NCI-H446 (cell line): ENCODE measurements at regions not wholly inside any gene's neighbourhood (a gene's known extent, or its start where the extent isn't known, plus 50 kb on each side); places are given as distances from the start of the nearest gene placed in this dataset.
A peak's percentile ranks its signal among the peaks of the same experiment; 100 is the strongest.
"Not testable (repeated sequence)": the region's sequence is repeated elsewhere in the genome, so short reads cannot be mapped to it uniquely, and the experiment has no call there.

Experiments
- DNase-seq, 2 experiments: peaks; one replicate each; lab custom pipeline; 2025; lab: John Stamatoyannopoulos, UW

GRCh38 chr1:226461087-226461486 lies 53.2 kb upstream of the PARP1 start:
- no peak for DNase-seq

GRCh38 chr1:226463925-226464586 lies 56.2 kb upstream of the PARP1 start:
- DNase-seq = no peak

DNA sequence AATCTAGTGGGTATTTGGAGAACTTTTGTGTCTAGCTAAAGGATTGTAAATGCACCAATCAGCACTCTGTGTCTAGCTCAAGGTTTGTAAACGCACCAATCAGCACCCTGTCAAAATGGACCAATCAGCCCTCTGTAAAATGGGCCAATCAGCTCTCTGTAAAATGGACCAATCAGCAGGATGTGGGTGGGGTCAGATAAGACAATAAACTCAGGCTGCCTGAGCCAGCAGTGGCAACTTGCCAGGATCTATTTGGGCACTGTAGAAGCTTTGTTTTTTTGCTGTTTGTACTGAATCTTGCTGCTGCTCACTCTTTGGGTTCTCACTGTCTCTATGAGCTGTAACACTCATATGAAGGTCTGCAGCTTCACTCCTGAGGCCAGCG lies 56.7 kb upstream of the PARP1 start:
- DNase-seq = not testable (repeated sequence)

- peak in 1 of 2 experiments; percentile 29 for DNase-seq
Measured at GRCh38 chr1:226466296-226466695, 58.4 kb upstream of the PARP1 start.

DNA sequence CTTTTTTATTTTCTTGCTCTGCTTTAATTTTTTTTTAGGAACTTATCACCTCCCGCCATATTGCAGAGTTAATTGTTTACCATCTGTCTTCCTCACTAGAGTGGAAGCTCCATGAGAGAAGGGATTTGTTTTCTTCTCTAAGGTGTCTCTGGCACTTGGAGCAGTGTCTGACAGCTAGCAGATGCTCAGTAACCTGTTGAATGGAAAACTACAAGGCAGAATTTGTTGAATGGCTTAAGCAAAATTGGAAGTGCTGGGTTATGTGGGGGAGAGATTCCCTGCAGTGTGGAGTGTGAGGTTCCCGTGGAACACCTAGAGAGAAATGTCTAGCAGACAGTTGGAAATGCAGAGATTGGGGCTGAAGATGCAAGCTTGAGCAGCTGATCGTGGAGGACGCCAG lies 59.5 kb upstream of the PARP1 start:
- DNase-seq = no peak

- no peak for DNase-seq
Measured at GRCh38 chr1:226470921-226471866, 63.3 kb upstream of the PARP1 start.

- no peak for DNase-seq
Measured at GRCh38 chr1:226473325-226473724, 65.4 kb upstream of the PARP1 start.

- DNase-seq = no peak
Measured at GRCh38 chr1:226474041-226474440, 66.1 kb upstream of the PARP1 start.

- DNase-seq = no peak
Measured at GRCh38 chr1:226474443-226475141, 66.7 kb upstream of the PARP1 start.

GRCh38 chr1:226475142-226475511 lies 67.2 kb upstream of the PARP1 start:
- DNase-seq = no peak

DNA sequence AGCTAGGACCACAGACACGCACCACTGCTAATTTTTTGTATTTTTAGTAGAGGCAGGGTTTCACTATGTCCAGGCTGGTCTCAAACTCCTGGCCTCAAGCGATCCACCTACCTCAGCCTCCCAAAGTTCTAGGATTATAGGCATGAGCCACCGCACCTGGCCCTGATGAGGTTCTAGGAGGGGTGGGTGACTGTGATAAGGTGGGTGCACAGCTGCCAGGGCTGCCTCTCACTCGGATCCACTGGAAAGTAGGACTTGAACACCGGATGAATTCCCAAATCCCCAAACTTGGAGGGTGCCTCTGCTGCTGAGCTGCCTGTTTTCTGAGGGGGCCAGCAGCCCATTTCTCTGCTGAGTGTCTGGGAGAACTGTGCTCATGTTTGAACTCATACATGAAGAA lies 68.2 kb upstream of the PARP1 start:
- DNase-seq = no peak

- DNase-seq = no peak
Measured at GRCh38 chr1:226476648-226477319, 68.9 kb upstream of the PARP1 start.

- DNase-seq = no peak
Measured at GRCh38 chr1:226479474-226479873, 69.1 kb upstream of the STUM start.

DNA sequence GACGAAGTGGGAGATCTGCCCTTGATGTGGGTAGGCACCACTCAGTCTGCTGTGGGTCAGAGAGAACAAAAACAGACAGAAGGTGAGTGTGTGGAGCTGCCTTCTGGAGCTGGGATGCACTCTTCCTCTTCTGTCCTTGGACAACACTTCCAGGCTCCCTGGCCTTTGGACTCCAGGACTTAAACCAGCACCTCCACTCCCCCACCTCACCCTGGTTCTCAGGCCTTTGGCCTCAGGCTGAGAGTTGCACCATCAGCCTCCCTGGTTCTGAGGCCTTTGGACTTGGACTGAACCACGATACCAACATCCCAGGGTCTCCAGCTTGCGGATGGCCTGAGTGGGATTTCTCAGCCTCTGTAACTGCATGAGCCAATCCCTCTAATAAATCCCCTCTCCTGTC lies 68.1 kb upstream of the STUM start:
- no peak for DNase-seq

DNA sequence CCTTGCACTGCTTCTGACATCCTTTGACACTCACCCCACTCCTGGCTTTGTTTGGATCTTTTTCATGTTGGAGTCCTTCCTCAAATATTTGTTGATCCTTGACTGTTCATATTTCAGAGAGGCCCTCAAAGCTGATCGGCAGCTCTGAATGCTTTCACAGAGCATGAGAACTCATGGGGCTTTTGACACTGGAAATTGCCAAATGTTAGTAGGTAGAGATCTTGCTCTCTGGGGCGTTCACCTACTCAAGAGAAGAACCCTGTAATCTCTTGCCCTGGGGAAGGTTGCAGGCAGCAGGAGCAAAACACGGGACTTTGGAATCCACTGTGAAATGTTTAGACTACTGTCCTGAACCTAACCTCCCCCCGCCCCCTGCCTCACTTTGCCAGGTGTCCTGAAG lies 67.4 kb upstream of the STUM start:
- DNase-seq = no peak

DNA sequence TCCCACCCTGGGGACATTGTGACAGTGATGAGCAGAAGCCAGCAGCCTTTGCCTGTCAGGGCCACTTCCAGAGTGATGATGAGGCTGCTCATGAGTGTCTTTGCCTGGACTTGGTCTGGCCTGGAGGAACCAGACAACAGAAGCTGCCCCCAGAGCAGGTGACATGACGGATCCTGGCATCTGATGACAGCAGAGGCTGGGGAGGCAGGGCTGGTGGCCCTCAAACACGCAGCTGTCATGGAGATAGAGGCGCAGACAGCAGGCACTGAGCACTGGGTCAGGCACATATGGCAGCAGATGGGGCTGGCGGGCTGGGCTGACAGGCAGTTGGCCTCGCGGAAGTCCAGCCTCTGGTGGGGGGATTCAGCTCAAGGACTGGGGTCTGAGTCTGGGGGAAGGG lies 66.4 kb upstream of the STUM start:
- no peak for DNase-seq

- DNase-seq = no peak
Measured at GRCh38 chr1:226482975-226483700, 65.4 kb upstream of the STUM start.

- DNase-seq = no peak
Measured at GRCh38 chr1:226485192-226485591, 63.4 kb upstream of the STUM start.

- no peak for DNase-seq
Measured at GRCh38 chr1:226486161-226486560, 62.4 kb upstream of the STUM start.

- no peak for DNase-seq
Measured at GRCh38 chr1:226487921-226488320, 60.6 kb upstream of the STUM start.

DNA sequence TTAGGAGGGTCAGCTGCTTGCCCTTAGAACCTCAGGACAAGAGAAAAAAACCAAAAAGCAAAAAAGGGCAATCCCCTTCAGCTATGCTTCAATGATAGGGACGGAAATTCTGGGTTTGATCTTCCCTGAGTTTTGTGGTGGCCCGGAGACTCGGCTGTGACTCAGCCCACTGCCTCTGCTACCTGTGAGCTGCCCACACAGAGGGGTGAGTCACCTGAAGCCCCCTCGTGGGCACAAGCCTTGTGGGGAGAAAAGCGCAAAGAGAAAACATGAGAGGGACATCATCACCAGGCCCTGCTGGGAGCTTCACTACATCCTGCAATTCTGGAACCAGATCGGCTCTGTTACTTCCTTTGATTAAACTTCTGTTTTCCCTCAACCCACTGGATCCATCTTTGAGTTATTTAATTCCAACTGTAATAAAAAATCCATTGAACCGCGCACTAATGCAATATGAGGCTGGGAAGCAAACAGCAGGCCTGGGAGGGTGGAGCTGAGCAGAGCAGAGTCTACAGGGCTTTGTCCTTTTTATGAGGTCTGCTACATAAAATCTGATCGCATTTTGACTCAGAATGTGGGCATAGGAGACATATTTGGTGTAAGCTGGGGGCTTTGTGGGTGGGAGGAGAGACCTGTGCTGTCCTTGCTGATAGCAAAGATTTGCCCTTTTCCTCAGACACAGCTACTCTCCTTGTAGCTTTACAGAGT lies 58.7 kb upstream of the STUM start:
- DNase-seq = no peak
